K562 (cell line): ENCODE measurements at regions not wholly inside any gene's neighbourhood (a gene's known extent, or its start where the extent isn't known, plus 50 kb on each side); places are given as distances from the start of the nearest gene placed in this dataset.

ENCODE experiments used
- AFF1 ChIP-seq, 2 experiments: fragments of 450-650 bp; IDR thresholded peaks; 2 replicates each; pipeline ENCODE4 v1.6.1; 2018; ENCODE audit warnings: mild to moderate bottlenecking in 2 of 2, low read depth in 1 of 2; ENCODE audit not compliant: partially characterized antibody in 2 of 2
- ARID1B ChIP-seq: fragments of 450-650 bp; IDR thresholded peaks from 2 replicates; pipeline ENCODE4 v1.6.1; 2016; ENCODE audit warnings: antibody characterized with exemption, mild to moderate bottlenecking, inconsistent platforms
- CCNT2 ChIP-seq: IDR thresholded peaks from 2 replicates; pipeline ENCODE4 v1.6.1; 2011; ENCODE audit warnings: borderline replicate concordance, low read depth, mild to moderate bottlenecking, moderate library complexity, mixed read lengths, low read length; ENCODE audit not compliant: insufficient read length; ENCODE audit errors: extremely low read depth
- CREM ChIP-seq: IDR thresholded peaks from 2 replicates; pipeline ENCODE4 v1.6.1; 2014; ENCODE audit warnings: antibody characterized with exemption, low read depth
- ETV1 ChIP-seq: fragments of 450-650 bp; conservative IDR thresholded peaks from 2 replicates; pipeline ENCODE4 v1.6.1; 2016; ENCODE audit warnings: missing genetic modification characterization, control low read depth, low read depth, missing compliant biosample characterization
- FOXM1 ChIP-seq, 2 experiments: fragments of 450-650 bp in 1 of 2; sonication (generic) in 1 of 2; formaldehyde crosslinking in 1 of 2; IDR thresholded peaks; 2 replicates each; pipeline versions ENCODE4 v1.6.1 to v1.9.0; 2017 to 2022; ENCODE audit warnings: low read depth in 2 of 2, mild to moderate bottlenecking in 2 of 2, missing genetic modification reagents in 1 of 2, moderate library complexity in 1 of 2
- HDAC3 ChIP-seq: fragments of 450-650 bp; IDR thresholded peaks from 2 replicates; pipeline ENCODE4 v1.6.1; 2018; ENCODE audit warnings: borderline replicate concordance, mild to moderate bottlenecking, moderate library complexity; ENCODE audit not compliant: partially characterized antibody
- HEY1 ChIP-seq: fragments of 250-450 bp; sonication (Bioruptor Pico); IDR thresholded peaks from 2 replicates; pipeline ENCODE4 v1.5.0; 2020; ENCODE audit warnings: mild to moderate bottlenecking, moderate library complexity, borderline replicate concordance
- KLF6 ChIP-seq: fragments of 250-450 bp; sonication (Bioruptor Pico); IDR thresholded peaks from 2 replicates; pipeline ENCODE4 v1.4.0; 2020; ENCODE audit warnings: mild to moderate bottlenecking, moderate library complexity, borderline replicate concordance
- MBD2 ChIP-seq: sonication (generic); IDR thresholded peaks from 2 replicates; pipeline ENCODE4 v1.6.1; 2016; ENCODE audit warnings: low read depth, borderline replicate concordance
- MYC ChIP-seq, 2 experiments: fragments of 250-450 bp in 1 of 2; sonication (Bioruptor Pico) in 1 of 2; IDR thresholded peaks; 2 replicates each; pipeline versions ENCODE4 v1.5.1 to v1.6.1; 2012 to 2021; ENCODE audit warnings: low read depth in 2 of 2, borderline replicate concordance in 1 of 2, improper control_type of control experiment in 1 of 2, low read length in 1 of 2, mild to moderate bottlenecking in 1 of 2, moderate library complexity in 1 of 2
- PCBP1 ChIP-seq: fragments of 200-400 bp; formaldehyde crosslinking; IDR thresholded peaks from 2 replicates; pipeline ENCODE4 v1.6.1; 2018; ENCODE audit warnings: mild to moderate bottlenecking, low read depth, low read length; ENCODE audit not compliant: poor library complexity, severe bottlenecking
- RNF2 ChIP-seq: sonication (generic); IDR thresholded peaks from 2 replicates; pipeline ENCODE4 v1.6.1; 2016
- SMARCA4 ChIP-seq: fragments of 450-650 bp; IDR thresholded peaks from 2 replicates; pipeline ENCODE4 v1.6.1; 2016
- SRF ChIP-seq, 2 experiments: fragments of 250-450, 450-650 bp in 1 of 2; sonication (Bioruptor Pico) in 1 of 2; sonication (generic) in 1 of 2; formaldehyde crosslinking; IDR thresholded peaks; 2 replicates each; pipeline versions ENCODE4 v1.5.0 to v1.5.1; 2020 to 2022; ENCODE audit warnings: mild to moderate bottlenecking in 1 of 2, missing genetic modification reagents in 1 of 2
- TAL1 ChIP-seq: fragments of 450-650 bp; IDR thresholded peaks from 2 replicates; pipeline ENCODE4 v1.6.1; 2016; ENCODE audit warnings: mild to moderate bottlenecking
- TBP ChIP-seq: optimal IDR thresholded peaks from 2 replicates; pipeline ENCODE3; 2011; ENCODE audit warnings: low read depth, low read length, improper control_type of control experiment
- TCF3 ChIP-seq: sonication (generic); formaldehyde crosslinking; IDR thresholded peaks from 2 replicates; pipeline ENCODE4 v1.4.0; 2020; ENCODE audit warnings: mild to moderate bottlenecking, missing genetic modification reagents
- TEAD4 ChIP-seq, 2 experiments: sonication (generic) in 1 of 2; formaldehyde crosslinking in 1 of 2; IDR thresholded peaks; 2 replicates each; pipeline versions ENCODE4 v1.6.1 to v1.8.0; 2012 to 2022; ENCODE audit warnings: borderline replicate concordance in 1 of 2, inconsistent platforms in 1 of 2, low read length in 1 of 2, mild to moderate bottlenecking in 1 of 2, missing genetic modification reagents in 1 of 2
- YBX1 ChIP-seq: fragments of 450-650 bp; IDR thresholded peaks from 2 replicates; pipeline ENCODE4 v1.7.1; 2016; ENCODE audit warnings: mild to moderate bottlenecking
- ZNF436 ChIP-seq: fragments of 250-450, 450-650 bp; sonication (Bioruptor Pico); formaldehyde crosslinking; IDR thresholded peaks from 2 replicates; pipeline ENCODE4 v1.7.0; 2020; ENCODE audit warnings: mild to moderate bottlenecking
- ZNF644 ChIP-seq: fragments of 200-800 bp; sonication (Bioruptor generic); IDR thresholded peaks from 2 replicates; pipeline ENCODE4 v1.6.1; 2016; ENCODE audit warnings: low read depth, missing genetic modification characterization, missing compliant biosample characterization
- ZNF717 ChIP-seq: fragments of 250-450 bp; sonication (Bioruptor Pico); IDR thresholded peaks from 2 replicates; pipeline ENCODE4 v1.5.0; 2021
- ZNF75A ChIP-seq: fragments of 450-650 bp; formaldehyde crosslinking; IDR thresholded peaks from 2 replicates; pipeline ENCODE4 v1.4.0; 2020; ENCODE audit warnings: mild to moderate bottlenecking

- TF ChIP-seq MYC (IDR thresholded peaks at IDR 0.05; ENCODE audit: low read depth, low read length) = 0 out of 2 replicates have a peak, but pooled peaks have one; percentile 9
- no peak for TF ChIP-seq MYC (CRISPR knock-in tag; IDR thresholded peaks at IDR 0.05; ENCODE audit: borderline replicate concordance, low read depth)
- TF ChIP-seq ARID1B = peak; percentile 81
- no peak for TF ChIP-seq PCBP1
- no peak for TF ChIP-seq ZNF75A (CRISPR knock-in tag)
- TF ChIP-seq MBD2 = no peak
- peak; percentile 23 for TF ChIP-seq CCNT2
- TF ChIP-seq RNF2 = peak; percentile 35
- TF ChIP-seq ZNF717 (CRISPR knock-in tag) = no peak
- no peak for TF ChIP-seq KLF6 (CRISPR knock-in tag)
- peak; percentile 14; the same call in 1 of the 2 replicates for TF ChIP-seq ZNF644
- peak in 1 of 2 experiments; percentile 58 for TF ChIP-seq AFF1 (IDR thresholded peaks at IDR 0.05; ENCODE audit: low read depth in 1 of 2, partially characterized antibody in 2 of 2)
- TF ChIP-seq ETV1 (tag) = peak; percentile 65; the same call in 1 of the 2 replicates
- TF ChIP-seq FOXM1 (IDR thresholded peaks at IDR 0.05; ENCODE audit: low read depth) = peak; percentile 42; the same call in 1 of the 2 replicates
- TF ChIP-seq FOXM1 (CRISPR knock-in tag; IDR thresholded peaks at IDR 0.05; ENCODE audit: low read depth) = no peak
- peak; percentile 71 for TF ChIP-seq TEAD4 (IDR thresholded peaks at IDR 0.05; ENCODE audit: low read length)
- no peak for TF ChIP-seq TEAD4 (CRISPR knock-in tag; IDR thresholded peaks at IDR 0.05; ENCODE audit: borderline replicate concordance)
- TF ChIP-seq HEY1 (CRISPR knock-in tag) = peak; percentile 73; the same call in 1 of the 2 replicates
- TF ChIP-seq ZNF436 (CRISPR knock-in tag) = peak; percentile 26; the same call in 1 of the 2 replicates
- TF ChIP-seq SRF (CRISPR knock-in tag; IDR thresholded peaks at IDR 0.05) = 0 out of 4 replicates have a peak, but pooled peaks of 1 of the 2 experiments have one; percentile 48
- no peak for TF ChIP-seq YBX1
- peak; percentile 41; the same call in 1 of the 2 replicates for TF ChIP-seq SMARCA4
- TF ChIP-seq TCF3 (CRISPR knock-in tag) = peak; percentile 78
- TF ChIP-seq TBP = peak; percentile 37
- 0 out of 2 replicates have a peak, but pooled peaks have one; percentile 20 for TF ChIP-seq CREM
- TF ChIP-seq HDAC3 = peak; percentile 50
- TF ChIP-seq TAL1 = peak; percentile 52
Observed at GRCh38 chr19:28605501-28606268, 607.3 kb downstream of the UQCRFS1 start (continued).
